HG02973 (cell line): ENCODE measurements at regions not wholly inside any gene's neighbourhood (a gene's known extent, or its start where the extent isn't known, plus 50 kb on each side); places are given as distances from the start of the nearest gene placed in this dataset.

Experiments
- ATAC-seq: cut with Tn5 transposase; IDR thresholded peaks from one replicate; pipeline ENCODE4 v1.9.1; 2021; ENCODE audit warnings: moderate library complexity; ENCODE audit not compliant: unreplicated experiment

- ATAC-seq = no peak
Measured at GRCh38 chr7:34269084-34269483, 363.7 kb downstream of the BMPER start.

GRCh38 chr7:34275624-34276023 is 370.3 kb downstream of the BMPER start:
- no peak for ATAC-seq

GRCh38 chr7:34277016-34277802 is 371.9 kb downstream of the BMPER start:
- no peak for ATAC-seq

- no peak for ATAC-seq
Measured at GRCh38 chr7:34277803-34278199, 372.5 kb downstream of the BMPER start.

- no peak for ATAC-seq
Measured at GRCh38 chr7:34281260-34281659, 375.9 kb downstream of the BMPER start.

GRCh38 chr7:34282271-34282670 is 375.7 kb upstream of the NPSR1 start:
- ATAC-seq = no peak

- no peak for ATAC-seq
Measured at GRCh38 chr7:34296663-34297062, 361.4 kb upstream of the NPSR1 start.

- ATAC-seq = no peak
Measured at GRCh38 chr7:34298492-34299013, 359.5 kb upstream of the NPSR1 start.

- no peak for ATAC-seq
Measured at GRCh38 chr7:34299066-34299465, 359.0 kb upstream of the NPSR1 start.

- no peak for ATAC-seq
Measured at GRCh38 chr7:34307540-34307939, 350.5 kb upstream of the NPSR1 start.

- ATAC-seq = no peak
Measured at GRCh38 chr7:34308595-34308994, 349.4 kb upstream of the NPSR1 start.

GRCh38 chr7:34309116-34309515 is 348.9 kb upstream of the NPSR1 start:
- no peak for ATAC-seq

- no peak for ATAC-seq
Measured at GRCh38 chr7:34309584-34309983, 348.4 kb upstream of the NPSR1 start.

- ATAC-seq = no peak
Measured at GRCh38 chr7:34311591-34311990, 346.4 kb upstream of the NPSR1 start.

- no peak for ATAC-seq
Measured at GRCh38 chr7:34312624-34313023, 345.4 kb upstream of the NPSR1 start.

- ATAC-seq = no peak
Measured at GRCh38 chr7:34313289-34313688, 344.7 kb upstream of the NPSR1 start.

- ATAC-seq = no peak
Measured at GRCh38 chr7:34315032-34315431, 343.0 kb upstream of the NPSR1 start.

- no peak for ATAC-seq
Measured at GRCh38 chr7:34317039-34317438, 341.0 kb upstream of the NPSR1 start.

- ATAC-seq = no peak
Measured at GRCh38 chr7:34320412-34320811, 337.6 kb upstream of the NPSR1 start.

GRCh38 chr7:34320926-34321661 is 336.9 kb upstream of the NPSR1 start:
- peak; percentile 83 for ATAC-seq

- ATAC-seq = peak; percentile 46
Measured at GRCh38 chr7:34322841-34323240, 335.2 kb upstream of the NPSR1 start.

- no peak for ATAC-seq
Measured at GRCh38 chr7:34327681-34328080, 330.3 kb upstream of the NPSR1 start.
